ENCODE measurements at regions not wholly inside any gene's neighbourhood (a gene's known extent, or its start where the extent isn't known, plus 50 kb on each side); places are given as distances from the start of the nearest gene placed in this dataset.

DNA sequence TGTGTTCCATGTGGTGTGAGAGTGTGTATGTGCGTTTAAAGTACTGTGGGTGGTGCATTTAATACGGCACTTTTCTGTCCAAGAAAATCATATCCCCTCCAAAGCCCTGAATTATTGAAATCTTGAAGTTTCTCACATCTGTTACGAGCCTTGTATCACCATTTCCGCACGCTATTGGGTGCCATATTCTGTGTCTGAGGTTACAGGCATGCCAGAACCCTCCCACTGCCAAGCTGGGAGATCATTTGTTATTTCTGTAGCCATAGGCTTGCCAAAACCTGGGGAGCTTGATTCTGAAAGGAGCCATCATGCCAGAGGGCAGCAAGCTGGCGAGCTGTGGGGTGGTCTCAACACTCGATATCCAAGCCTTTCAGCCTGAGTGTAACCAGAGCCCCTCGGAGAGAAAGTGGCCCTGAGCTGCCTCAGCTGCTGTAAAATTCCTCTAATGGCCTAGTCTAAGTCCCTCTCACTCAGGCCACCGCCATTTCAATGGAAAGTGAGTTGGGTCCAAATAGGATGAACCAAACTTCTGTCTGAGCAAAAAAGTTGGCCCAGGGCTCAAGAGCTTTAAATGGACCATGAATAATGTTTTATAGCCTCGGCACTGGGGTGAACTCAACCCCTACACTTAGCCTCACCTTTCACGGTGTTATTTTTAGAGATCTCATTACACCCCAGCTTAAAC, 298.4 kb upstream of the DUSP10 start:
- no peak for DNase-seq (ENCODE audit: low read depth)
- H3K4me3 ChIP-seq (ENCODE audit: low read depth, low read length): no peak overlapping the region
- no peak for TF ChIP-seq CTCF (IDR thresholded peaks at IDR 0.05; ENCODE audit: control insufficient read depth, extremely low read depth, insufficient read depth)

- DNase-seq (ENCODE audit: low read depth): no peak
- no peak overlapping the region for H3K4me3 ChIP-seq (ENCODE audit: low read depth, low read length)
- no peak for TF ChIP-seq CTCF (IDR thresholded peaks at IDR 0.05; ENCODE audit: control insufficient read depth, extremely low read depth, insufficient read depth)
Observed at GRCh38 chr1:222038971-222039370, 297.1 kb upstream of the DUSP10 start.

- DNase-seq (ENCODE audit: low read depth): no peak
Observed at GRCh38 chr1:222037720-222038119, 295.8 kb upstream of the DUSP10 start.

DNA sequence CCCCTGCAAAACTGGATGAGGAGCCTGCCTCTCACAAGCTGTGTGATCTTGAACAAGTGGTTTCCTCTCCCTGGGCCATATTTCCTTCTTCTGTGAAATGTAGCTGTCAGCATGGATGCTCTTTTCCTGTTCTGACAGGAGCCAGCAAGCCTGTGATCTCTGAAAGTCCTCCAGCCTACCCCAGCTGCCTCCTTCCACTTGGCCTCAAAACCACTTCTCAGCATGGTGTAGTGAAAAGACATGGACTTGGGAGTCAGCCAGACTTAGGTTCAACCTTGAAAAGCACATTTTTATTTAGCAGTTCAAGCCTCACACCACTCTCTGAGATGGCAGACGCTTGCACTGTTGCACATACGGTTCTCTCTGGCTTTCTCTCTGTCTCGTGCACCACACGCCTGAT, 292.9 kb upstream of the DUSP10 start:
- DNase-seq (ENCODE audit: low read depth): no peak
- no peak for TF ChIP-seq CTCF (IDR thresholded peaks at IDR 0.05; ENCODE audit: control insufficient read depth, extremely low read depth, insufficient read depth)
- no peak overlapping the region for H3K4me3 ChIP-seq (ENCODE audit: low read depth, low read length)

More at GRCh38 chr1:222037720-222038119, 295.8 kb upstream of the DUSP10 start:
- no peak for TF ChIP-seq CTCF (IDR thresholded peaks at IDR 0.05; ENCODE audit: control insufficient read depth, extremely low read depth, insufficient read depth)
- H3K4me3 ChIP-seq (ENCODE audit: low read depth, low read length): no peak overlapping the region

GRCh38 chr1:222033450-222033849, 291.6 kb upstream of the DUSP10 start:
- no peak overlapping the region for H3K4me3 ChIP-seq (ENCODE audit: low read depth, low read length)
- no peak for TF ChIP-seq CTCF (IDR thresholded peaks at IDR 0.05; ENCODE audit: control insufficient read depth, extremely low read depth, insufficient read depth)
- DNase-seq (ENCODE audit: low read depth): no peak

GRCh38 chr1:222031318-222031717, 289.4 kb upstream of the DUSP10 start:
- DNase-seq (ENCODE audit: low read depth): no peak
- no peak for TF ChIP-seq CTCF (IDR thresholded peaks at IDR 0.05; ENCODE audit: control insufficient read depth, extremely low read depth, insufficient read depth)
- H3K4me3 ChIP-seq (ENCODE audit: low read depth, low read length): no peak overlapping the region

DNA sequence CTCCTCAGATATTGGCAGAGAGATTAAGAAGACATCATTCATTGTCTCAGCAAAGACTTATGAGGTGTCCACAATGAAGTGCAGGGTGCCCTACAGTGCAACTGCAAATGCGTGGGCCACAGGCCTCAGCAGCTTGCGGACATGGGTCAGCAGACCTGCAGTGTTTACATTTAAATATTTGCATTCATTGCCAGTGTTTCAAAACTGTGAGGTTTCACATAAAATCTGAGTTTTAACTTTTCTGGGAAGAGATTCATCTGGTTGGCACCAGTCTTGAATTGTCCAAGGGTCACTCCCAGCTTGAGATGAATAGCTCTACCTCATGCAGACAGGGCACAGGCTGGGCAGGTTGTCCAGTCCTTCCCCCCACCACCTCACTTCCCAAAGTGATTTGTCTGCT, 286.8 kb upstream of the DUSP10 start:
- H3K4me3 ChIP-seq (ENCODE audit: low read depth, low read length): no peak overlapping the region
- no peak for TF ChIP-seq CTCF (IDR thresholded peaks at IDR 0.05; ENCODE audit: control insufficient read depth, extremely low read depth, insufficient read depth)
- DNase-seq (ENCODE audit: low read depth): no peak
